HG03432 (cell line): ENCODE measurements at regions not wholly inside any gene's neighbourhood (a gene's known extent, or its start where the extent isn't known, plus 50 kb on each side); places are given as distances from the start of the nearest gene placed in this dataset.
A peak's percentile ranks its signal among the peaks of the same experiment; 100 is the strongest.

Experiments
- ATAC-seq: cut with Tn5 transposase; IDR thresholded peaks from one replicate; pipeline ENCODE4 v1.9.1; 2021; ENCODE audit warnings: mild to moderate bottlenecking, moderate library complexity; ENCODE audit not compliant: unreplicated experiment

DNA sequence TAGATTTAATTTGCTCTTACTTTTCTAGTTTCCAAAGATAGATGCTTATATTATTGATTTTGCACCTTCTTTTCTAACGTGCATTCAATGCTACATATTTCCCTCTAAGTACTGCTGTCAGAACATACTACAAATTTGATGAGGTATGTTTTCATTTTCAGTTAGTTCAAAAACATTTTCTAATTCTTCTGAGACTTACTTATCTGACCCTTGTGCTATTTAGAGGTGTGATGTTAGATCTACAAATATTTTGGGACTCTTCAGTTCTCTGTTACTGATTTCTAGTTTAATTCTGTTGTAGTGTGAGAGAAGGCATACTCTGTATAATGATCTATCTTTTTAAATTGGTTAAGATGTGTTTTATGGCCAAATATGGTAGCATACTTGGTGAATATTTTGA lies 97.8 kb upstream of the TMEM168 start:
- ATAC-seq, result no peak

DNA sequence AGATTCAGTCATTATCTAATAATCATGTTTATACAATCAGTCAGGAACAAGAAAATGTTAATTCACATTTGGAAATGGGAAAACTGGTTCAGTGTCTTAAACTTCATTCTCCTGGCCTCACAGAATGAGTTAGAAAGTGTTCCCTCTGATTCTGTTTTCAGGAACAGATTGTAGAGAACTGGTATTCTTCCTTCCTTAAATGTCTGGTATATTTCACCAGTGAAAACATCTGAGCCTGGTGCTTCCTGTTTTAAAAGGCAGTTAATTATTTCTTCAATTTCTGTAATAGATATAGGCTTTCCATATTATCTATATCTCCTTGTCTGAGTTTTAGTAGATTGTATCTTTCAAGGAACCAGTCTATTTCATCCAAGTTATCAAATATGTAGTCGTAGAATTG lies 97.1 kb upstream of the TMEM168 start:
- no peak for ATAC-seq

DNA sequence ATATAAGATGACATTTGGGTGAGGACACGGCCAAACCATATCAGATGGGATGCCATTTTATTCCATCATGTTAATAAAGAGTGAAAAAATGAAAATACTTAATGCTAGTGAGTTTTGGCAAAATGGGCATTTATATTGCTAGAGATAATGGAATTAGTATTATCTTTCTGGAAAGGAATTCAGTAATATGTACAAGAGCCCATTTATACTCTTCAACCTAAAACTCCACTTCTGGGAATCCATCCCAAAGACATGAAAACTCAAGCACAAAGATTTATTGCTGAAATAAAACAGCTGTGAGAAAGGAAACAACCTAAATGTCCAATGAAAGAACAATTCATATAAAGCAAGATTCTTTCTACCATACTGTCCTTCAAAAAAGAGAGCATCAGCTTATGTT lies 96.0 kb upstream of the TMEM168 start:
- ATAC-seq, result no peak

DNA sequence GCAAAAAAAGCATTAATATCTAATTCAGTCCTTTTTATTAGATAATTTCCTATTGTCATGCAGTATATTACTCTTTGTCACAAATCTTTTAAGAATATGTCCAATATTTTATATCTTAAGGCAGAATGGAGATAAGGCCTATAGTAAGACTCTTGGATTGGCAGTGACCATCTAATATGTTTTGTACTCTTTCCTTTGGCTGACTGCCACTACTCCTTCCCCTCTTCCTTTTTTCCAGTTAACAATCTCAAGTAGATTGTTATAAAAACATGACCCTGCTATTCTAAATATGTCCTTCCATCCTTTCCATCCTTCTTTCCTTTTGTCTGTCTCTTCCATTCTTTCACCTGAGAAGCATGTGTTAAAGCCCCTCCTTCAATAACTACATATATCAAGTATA lies 92.8 kb upstream of the TMEM168 start:
- ATAC-seq, result no peak

DNA sequence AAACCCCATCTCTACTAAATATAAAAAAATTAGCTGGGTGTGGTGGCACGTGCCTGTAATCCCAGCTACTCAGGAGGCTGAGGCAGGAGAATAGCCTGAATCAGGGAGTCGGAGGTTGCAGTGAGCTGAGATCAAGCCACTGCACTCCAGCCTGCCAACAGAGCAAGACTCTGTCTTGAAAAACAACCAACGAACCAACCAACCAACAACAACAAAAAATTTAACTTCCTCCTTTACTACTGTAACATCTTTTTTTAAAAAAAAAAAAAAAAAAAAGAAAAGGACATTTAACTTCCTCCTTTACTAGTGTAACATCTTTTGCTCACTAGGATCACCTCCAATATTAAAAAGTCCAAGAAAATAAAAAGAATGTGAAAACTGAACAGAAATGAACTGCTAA lies 92.3 kb upstream of the TMEM168 start:
- no peak for ATAC-seq

DNA sequence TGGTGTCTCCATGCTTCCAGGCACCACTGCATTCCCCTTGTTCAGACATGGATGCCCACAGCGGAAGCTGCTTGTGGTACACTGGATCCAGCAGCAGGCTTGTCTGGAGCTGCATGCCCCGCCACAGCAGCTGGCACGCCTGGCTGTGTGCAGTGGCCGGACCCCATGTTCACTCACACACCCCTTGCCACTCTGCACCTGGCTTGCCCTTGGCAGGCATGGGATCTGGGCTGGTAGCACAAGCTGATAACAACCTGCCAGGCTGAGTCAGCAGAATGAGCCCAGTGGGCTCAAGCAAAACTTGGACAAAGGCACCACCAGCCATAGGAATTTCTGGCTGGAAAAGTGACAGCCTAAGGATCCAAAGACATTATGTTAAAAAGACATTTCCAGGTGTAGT lies 91.8 kb upstream of the TMEM168 start:
- no peak for ATAC-seq

DNA sequence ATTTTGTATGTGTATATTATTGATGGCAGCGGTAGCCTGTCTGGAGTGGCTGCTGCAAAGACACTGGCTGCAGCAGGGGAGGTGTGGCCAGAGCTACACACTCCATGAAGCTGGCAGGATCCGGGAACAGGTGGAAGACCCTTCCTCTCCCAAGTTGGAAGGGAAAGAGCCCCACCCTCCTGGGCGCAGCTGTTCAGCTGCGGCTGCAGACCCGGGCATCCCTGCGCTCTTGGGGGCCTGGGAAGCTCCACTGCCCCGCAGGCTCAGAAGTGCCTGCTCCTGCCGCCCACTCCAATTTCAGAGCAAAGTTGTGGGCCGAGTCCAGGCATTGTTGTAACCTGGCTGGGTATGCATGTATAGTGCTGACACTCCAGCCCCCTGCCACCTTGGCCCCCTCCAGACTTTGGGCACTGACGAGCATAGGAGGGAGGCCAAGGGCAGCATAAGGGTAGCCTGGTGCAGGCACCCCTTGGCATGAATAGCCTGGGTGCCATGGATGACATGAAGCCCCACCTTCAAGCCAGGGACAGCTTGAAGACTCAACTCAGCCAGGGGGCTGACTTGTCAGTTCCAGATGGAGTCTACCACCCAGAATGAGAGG lies 90.7 kb upstream of the TMEM168 start:
- no peak for ATAC-seq

DNA sequence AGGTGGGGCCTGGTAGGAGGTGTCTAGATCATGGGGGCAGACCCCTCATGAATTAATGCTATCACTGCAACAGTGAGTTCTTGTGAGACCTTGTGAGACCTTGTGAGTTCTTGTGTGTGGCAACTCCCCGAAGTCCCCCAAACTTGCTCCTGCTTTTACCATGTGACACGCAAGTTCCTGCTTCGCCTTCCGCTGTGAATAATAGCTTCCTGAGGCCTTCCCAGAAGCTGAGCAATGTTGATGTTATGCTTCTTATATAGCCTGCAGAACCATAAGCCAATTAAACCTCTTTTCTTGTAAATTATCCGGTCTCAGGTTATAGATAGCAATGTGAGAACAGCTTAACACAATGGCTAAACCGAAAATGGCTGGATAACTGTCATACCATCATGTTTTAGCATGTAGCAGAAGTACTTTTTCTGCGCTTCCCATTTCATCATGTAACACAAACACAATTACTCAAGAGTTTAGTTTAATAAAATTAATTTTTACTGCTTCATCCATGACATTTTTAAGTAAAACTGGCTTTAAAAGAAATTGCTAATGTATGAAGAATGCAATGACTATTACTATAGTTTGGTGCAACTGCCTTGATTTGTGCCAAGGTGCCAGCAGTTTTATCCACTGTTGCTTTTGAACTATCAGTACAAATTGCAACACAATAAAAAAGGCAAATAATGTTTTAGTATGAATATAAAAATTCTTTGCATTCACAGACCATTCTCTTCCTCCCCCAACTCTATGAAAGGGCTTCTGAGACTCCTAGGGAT lies 87.7 kb upstream of the TMEM168 start:
- ATAC-seq, result no peak

DNA sequence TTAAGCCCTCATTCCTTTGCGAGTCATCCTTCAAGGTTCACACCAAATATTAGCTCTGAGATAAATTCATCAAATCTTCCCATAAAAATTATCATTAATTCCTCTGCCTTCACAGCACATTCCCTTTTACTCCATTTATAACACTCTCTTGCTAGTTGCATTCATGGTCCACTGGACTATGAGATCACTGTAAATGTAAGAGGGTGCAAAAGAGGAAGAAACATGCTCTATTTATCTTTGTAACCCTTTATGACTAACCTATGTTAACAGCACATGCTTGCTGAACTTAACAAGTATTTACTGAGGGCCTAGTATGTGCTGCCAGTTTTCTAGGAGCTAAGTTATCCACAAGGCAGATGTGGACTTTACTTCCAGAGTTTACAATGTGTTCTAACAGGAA lies 86.7 kb upstream of the TMEM168 start:
- ATAC-seq, result no peak

DNA sequence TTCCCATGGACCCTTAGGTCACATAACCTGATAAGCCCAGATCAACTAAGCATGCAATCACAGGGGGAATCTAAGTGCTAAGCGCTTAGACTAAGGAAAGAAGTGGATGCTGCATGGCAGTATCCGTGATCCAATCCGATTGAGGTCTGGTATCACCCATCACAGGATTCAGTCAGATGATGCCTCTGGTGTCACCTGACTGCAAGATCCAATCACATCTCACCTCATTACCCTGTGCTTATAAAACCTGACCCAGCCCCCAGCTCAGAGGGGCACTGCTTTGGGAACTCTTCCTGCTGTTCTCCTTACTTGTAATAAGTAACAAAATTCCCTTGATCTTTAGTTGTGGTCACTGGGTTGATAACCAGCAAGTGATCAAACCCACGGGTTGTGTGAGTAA lies 84.7 kb upstream of the TMEM168 start:
- no peak for ATAC-seq

DNA sequence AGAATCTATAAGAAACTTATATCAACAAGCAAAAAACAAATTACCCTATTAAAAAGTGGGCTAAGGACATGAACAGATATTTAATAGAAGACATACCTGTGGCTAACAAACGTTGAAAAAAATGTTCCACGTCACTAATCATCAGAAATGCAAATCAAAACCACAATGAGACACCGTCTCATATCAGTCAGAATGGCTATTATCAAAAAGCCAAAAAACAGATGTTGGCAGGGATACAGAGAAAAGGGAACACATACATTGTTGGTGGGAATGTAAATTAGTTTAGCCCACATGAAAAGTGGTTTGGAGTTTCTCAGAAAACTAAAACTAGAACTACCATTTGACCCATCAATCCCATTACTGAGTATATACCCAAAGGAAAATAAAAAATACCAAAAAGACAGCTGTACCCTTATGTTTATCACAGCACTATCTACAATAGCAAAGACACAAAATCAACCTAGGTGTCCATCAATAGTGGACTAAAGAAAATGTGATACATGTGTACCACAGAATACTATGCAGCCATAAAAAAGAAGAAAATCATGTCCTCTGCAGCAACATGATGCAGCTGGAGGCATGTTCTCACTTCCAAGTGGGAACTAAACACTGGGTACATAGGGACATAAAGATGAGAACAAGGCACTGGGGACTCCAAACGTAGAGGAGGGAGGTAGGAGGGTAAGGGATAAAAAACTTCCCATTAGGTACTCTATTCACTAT lies 83.8 kb upstream of the TMEM168 start:
- peak; percentile 46 for ATAC-seq

DNA sequence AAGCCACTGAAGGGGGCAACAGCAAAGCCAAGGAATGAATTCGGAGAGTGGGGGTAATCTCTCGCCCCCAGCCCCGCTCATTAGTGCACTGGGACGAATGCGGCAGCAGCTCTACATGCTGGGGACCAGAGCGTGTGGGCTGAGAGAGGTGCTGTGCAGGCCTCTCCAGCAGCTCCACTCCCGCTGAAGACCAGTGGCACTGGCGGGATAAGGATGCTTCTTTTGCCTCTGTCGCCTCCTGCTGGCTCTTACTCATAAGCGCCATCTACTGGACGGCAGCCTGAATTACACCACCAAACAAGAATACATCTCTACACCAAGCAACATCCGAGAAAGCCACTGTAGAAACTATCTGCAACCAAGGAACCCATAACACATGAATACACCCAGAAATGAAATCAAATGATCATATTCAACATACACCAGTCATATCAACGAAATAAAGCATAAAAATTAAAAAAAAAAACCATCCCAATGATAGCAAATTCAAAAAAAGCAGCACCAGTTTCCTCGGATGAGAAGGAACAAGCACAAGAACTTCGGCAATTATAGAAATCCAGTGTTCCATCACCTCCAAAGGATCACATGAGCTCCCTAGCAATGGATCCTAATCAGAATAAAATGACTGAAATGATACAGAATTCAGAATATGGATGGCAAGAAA lies 79.0 kb upstream of the TMEM168 start:
- peak; percentile 39 for ATAC-seq

DNA sequence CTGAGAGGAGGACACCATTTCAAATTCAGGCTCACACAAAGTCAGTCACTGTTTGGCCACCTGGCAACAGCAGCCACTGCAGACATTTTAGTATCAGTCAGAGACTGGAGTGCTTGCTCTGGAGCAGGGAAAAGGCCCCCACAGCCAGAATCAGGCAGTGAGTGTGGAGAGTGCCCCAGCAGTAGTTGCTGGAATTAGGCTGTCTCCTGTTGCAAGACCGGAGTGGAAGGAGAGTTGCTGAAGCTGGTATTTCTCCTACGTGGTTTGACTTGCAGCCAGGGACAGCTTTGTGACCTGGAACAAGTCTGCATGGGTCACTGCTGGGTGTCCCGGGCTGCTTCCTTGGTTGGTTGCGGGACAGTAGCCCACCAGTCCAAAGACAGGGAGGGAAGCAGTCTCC lies 78.4 kb upstream of the TMEM168 start:
- ATAC-seq, result no peak

DNA sequence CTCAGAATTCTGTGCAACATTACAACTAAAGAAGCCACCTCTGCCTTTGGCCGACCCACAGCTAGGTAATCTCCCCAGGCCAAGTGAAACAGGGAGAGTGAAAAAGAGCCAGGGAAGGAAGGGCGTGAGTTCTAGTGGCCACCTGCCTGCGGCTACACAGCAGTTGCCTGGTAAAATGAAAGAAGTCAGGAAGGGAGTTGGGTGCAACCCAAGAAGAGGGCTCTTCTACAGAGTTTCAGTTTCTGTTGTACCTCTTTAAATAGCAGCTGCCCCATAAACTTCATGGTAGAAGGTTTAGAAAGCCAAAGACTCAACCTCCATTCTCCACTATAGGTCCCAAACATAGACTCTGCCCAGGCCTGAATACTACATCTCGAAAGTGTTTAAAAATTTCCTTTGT lies 76.2 kb upstream of the TMEM168 start:
- ATAC-seq, result peak; percentile 96

DNA sequence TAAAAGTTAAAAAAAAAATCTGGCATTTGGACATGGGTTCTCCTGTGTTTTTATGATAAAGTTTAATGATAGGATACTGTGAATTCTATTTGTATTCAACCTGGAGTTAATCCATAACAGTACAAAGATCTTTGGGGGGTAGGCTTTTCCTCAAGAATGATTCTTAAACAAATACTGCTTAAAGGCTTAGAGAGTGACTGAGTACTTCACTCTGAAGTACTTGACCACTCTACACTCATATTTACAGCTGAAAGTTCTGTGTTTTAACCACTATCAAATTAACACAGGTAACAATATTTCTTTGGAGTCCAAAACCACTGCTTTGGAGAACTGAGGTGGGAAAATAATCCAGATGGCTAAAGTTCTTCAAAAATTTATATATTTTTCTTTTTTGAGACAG lies 74.2 kb upstream of the TMEM168 start:
- no peak for ATAC-seq

DNA sequence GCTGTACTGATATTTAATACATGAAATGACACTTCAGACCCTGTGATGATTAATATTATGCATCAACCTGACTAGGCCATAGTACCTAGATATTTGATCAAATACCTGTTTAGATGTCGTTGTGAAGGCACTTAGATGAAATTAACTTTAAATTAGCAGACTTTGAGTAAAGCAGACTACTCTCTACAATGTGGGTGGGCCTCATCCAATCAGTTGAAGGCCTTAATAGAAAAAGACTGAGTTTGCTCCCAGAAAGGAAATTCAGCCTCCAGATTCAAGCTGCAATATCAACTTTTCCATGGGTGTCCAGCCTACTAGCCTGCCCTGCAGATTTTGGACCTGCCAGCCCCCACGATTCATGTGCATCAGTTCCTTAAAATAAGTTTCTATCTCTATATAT lies 68.6 kb upstream of the TMEM168 start:
- no peak for ATAC-seq

DNA sequence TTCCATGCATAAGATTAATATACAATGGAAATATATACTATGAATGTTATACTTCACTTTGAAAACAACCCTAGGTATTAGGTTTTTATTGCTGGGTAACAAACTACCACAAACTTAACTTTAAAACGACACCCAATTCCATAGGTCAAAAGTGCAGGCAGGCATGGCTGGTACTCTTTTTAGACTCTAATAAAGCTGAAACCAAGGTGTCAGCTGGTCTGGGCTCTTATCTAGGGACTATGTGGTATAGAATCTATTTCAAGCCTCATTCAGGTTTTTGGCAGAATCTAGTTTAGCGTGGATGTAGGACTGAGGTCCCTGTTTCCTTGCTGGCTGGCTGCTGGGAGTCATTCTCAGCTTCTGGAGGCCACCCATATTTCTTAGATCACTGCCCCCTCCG lies 65.0 kb upstream of the TMEM168 start:
- ATAC-seq, result no peak

DNA sequence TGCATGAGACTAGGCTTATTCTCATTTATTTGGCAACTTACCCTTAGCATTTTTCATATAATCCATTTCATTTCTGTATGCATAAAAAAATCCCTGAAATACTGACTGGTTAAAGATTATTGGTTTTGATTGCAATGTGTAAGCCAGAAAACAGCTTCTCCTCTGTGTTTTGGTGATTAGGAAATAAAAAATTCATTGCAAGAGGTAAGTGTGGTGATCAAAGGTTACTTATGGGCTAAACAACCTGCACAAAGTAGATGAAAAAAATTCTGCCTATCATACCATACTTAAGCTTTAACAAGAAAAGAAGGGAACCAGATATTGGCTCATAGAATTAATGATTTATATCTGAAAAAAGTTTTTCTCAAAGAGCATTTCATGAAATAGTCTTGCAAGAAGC lies 64.0 kb upstream of the TMEM168 start:
- no peak for ATAC-seq

DNA sequence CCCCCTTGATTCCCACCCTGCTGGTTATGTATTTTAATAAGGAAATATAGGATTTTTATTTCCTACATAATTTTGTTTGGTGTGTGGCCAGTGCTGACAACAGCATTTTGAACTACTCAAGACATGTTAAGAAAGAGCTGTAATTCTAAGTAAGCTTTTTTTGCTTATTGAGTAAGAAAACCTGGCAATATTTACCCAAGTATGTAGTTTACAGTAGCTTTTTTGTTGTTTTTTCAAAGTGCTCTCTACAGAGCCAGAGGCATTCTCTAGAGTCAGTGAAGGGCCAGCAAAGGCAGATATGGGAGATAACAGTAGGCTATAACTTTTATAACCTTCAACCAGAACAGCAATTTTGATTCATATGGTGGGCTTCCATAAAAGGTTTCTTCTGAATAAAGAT lies 63.2 kb upstream of the TMEM168 start:
- no peak for ATAC-seq

DNA sequence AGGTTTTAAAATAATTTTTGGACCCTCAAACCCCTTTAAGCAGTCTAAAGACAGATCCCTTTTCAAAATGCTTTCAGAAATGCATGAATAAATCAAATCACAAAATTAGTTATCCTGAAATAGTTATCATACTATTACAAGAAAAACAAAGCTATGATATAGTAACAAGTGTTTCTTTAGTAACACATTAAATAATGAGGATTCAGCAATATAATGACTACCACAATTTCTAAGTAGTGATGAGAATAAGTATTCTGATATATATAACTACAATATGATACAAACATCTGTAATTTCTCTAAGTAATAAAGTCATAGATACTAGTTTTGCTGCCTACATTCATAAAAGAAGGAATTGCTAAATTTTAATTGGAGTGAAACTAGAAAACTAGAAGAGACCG lies 53.0 kb upstream of the TMEM168 start:
- no peak for ATAC-seq
